Smooth muscle cell of the brain vasculature (primary cell): ENCODE measurements at regions not wholly inside any gene's neighbourhood (a gene's known extent, or its start where the extent isn't known, plus 50 kb on each side); places are given as distances from the start of the nearest gene placed in this dataset.

Source experiments
- DNase-seq: peaks from one replicate; pipeline ENCODE4 v3.0.0-alpha.2; 2012; ENCODE audit warnings: low read depth, low spot score

- no peak for DNase-seq
These were observed 165.5 kb downstream of the OLFM1 start for GRCh38 chr9:135252980-135253304.

- no peak for DNase-seq
These were observed 166.0 kb downstream of the OLFM1 start for GRCh38 chr9:135253305-135254004.

- DNase-seq: no peak
These were observed 166.9 kb downstream of the OLFM1 start for GRCh38 chr9:135254176-135255032.

- no peak for DNase-seq
These were observed 167.8 kb downstream of the OLFM1 start for GRCh38 chr9:135255033-135255840.

GRCh38 chr9:135255841-135256580, 168.5 kb downstream of the OLFM1 start:
- no peak for DNase-seq

- no peak for DNase-seq
These were observed 169.3 kb downstream of the OLFM1 start for GRCh38 chr9:135256581-135257354.

- no peak for DNase-seq
These were observed 171.0 kb downstream of the OLFM1 start for GRCh38 chr9:135258461-135258860.

GRCh38 chr9:135259273-135259672, 171.8 kb downstream of the OLFM1 start:
- DNase-seq: no peak

- DNase-seq: no peak
These were observed 173.0 kb downstream of the OLFM1 start for GRCh38 chr9:135260221-135261180.

GRCh38 chr9:135262248-135262647, 174.8 kb downstream of the OLFM1 start:
- DNase-seq: no peak

- DNase-seq: no peak
These were observed 176.0 kb downstream of the OLFM1 start for GRCh38 chr9:135263511-135263910.

GRCh38 chr9:135265931-135266330, 178.5 kb downstream of the OLFM1 start:
- no peak for DNase-seq

GRCh38 chr9:135267191-135267809, 179.8 kb downstream of the OLFM1 start:
- no peak for DNase-seq

GRCh38 chr9:135268031-135268430, 180.6 kb downstream of the OLFM1 start:
- DNase-seq: no peak

GRCh38 chr9:135268981-135269380, 181.5 kb downstream of the OLFM1 start:
- no peak for DNase-seq

GRCh38 chr9:135269912-135270830, 182.7 kb downstream of the OLFM1 start:
- DNase-seq: no peak

GRCh38 chr9:135271425-135271824, 184.0 kb downstream of the OLFM1 start:
- DNase-seq: no peak

- no peak for DNase-seq
These were observed 185.1 kb downstream of the OLFM1 start for GRCh38 chr9:135272608-135273007.
